HG03095 (cell line): ENCODE measurements at regions not wholly inside any gene's neighbourhood (a gene's known extent, or its start where the extent isn't known, plus 50 kb on each side); places are given as distances from the start of the nearest gene placed in this dataset.

Experiments
- ATAC-seq: cut with Tn5 transposase; IDR thresholded peaks from one replicate; pipeline ENCODE4 v1.9.1; 2021; ENCODE audit warnings: moderate library complexity; ENCODE audit not compliant: unreplicated experiment

DNA sequence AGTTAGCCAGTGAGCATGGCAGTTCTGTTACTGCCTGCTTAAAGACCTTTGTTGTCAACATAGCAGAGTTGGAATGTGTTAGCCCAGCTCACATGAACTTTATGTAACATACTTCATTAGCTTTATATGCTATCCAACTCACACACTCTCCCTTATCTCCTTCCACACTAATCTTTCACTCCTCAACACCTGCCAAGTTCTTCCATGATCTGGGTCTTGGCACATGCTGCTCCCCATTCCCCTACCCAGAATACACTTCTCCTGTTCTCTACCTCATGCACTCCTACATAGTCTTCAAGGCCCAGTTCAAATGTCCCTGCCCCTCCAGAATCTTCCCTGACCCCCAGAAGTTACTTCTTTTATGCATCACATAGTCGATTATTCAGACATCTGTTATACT, 179.3 kb downstream of the KATNAL1 start:
- no peak for ATAC-seq

DNA sequence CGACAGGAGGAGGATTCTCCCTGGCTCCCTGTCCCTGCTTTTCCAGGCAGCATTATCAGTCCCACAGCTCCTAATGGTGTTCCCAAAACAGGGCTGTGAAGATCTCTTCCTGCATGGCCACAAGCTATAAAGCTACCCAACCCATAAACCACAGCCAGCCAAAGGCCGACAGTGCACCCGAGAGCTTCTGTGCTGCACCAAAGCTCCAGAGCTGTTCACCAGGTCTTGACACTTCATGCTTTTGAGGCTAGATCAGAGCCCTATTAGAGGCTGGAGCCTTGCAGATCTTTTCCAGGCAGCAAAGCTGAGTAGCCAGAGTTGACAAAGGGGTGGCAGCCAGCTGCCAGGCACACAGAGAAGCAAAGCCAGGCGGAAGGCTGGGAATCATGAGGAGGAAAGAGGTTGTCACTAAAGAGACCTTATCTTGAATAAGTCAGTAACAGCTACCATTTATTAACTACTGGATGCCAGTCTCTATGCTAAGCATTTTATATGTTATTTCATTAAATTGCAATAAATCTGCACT, 180.4 kb downstream of the KATNAL1 start:
- ATAC-seq, result no peak

DNA sequence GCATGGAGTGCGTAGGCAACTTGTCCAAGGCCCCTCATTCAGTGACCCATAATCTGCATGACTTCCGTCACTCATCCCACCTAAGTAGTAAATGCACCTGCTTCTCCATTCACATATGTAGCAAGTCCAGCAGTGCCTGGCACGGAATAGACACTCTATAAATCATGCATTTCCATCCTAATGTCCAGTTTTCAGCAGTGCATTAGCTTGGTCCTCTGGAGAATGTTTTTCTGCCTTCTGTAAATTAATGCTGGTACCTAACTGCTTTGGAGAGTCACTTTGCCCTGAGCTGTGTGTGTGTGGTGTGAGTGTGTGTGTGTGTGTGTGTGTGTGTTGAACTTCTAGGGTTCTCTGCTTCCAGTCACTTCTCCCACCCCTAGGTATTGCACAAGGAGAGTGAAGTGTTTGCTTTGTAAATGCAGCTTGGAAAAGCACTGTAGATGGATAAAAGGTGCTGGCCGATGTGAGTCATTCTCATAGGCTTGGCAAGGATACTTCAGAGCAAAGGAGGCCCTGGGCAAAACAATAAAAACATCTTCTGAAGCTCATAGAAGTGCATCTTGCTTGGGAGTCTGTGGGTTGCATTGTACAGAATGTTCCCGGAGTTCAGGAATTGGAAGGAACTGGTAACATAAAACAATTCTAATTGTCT, 181.8 kb downstream of the KATNAL1 start:
- no peak for ATAC-seq

DNA sequence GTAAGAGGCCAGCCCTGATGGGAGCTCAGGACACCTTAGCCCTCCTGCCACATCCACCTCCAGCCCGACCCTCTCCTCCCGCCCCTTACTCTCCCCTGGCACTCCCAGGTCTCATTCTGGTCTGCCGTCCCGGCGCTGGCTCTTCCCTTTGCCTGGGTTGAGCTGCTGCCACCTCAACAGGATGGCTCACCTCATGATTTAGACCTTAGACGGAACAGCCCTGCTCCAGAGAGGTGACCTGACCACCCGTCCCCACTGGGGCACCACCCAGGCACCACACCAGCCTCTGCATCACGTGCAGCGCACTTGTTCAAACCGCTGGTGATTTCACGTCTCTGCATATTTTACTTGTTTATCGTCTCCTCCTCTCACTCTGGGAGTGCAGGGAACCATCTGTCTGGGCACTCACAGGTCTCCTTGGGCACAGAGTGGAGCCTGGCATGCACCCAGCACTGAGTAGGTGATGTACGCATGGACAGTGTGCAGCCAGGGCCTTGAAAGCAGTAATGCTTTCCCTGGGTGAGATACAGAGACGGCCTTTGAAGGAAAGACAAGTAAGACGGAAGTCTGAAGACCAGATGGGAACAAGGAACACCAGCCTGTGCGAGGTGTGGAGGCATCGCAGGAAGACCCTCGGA, 183.1 kb downstream of the KATNAL1 start:
- no peak for ATAC-seq

DNA sequence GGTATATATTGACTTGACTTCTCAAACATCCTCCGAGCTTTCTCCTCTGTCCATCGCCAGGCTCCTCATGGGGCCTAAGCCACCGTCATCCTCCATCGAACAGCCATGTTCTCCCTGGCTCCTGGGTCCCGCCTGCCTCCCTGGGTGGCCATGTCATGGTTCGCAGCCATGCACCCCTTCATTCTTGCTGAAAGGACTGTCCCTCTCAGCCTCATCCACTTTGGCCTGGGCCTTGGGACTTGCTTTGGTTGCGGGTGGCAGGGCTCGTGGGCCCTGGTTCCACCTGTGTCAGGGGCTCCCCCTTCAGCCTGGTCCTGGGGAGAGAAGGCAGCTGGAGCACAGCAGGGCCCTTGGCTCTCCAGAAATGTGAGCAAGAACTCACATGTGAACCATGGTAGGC, 183.8 kb downstream of the KATNAL1 start:
- ATAC-seq, result no peak

DNA sequence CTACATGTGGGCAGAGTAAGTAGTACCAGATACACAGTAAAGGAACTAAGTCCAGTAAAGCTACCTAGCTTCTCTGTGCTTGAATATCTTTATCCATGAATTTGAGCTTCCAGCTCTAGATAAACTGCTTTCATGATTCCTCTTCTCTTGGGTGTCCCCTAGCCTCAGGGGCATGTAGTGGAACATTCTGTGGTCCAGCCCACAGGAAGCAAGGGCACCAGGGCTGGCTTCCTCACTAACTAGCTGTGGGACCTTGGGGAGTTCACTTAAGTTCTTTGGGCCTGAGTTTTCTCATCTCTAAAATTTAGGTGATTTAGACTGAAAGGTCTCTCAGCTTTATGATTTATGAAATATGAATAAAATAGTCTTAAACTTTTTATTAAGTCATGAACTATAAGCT, 185.7 kb downstream of the KATNAL1 start:
- no peak for ATAC-seq

DNA sequence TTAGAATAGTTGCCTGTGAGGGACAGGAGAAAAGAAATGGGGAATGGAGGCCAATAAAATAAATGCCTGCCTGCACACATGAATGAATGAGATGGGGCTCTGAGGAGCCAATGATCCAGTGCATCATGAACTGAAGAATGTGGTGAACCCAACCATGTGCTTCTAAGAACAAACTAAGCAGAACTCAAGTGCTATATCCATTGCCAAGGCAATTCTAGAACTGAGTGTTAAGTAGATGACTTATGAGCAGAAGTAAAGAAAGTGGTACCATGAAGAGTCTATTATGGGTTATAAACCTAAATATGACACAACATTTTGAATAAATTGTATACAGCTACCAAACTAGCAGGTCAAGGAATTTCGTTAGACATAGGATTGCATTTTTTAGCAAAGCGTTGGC, 186.1 kb downstream of the KATNAL1 start:
- ATAC-seq, result no peak

DNA sequence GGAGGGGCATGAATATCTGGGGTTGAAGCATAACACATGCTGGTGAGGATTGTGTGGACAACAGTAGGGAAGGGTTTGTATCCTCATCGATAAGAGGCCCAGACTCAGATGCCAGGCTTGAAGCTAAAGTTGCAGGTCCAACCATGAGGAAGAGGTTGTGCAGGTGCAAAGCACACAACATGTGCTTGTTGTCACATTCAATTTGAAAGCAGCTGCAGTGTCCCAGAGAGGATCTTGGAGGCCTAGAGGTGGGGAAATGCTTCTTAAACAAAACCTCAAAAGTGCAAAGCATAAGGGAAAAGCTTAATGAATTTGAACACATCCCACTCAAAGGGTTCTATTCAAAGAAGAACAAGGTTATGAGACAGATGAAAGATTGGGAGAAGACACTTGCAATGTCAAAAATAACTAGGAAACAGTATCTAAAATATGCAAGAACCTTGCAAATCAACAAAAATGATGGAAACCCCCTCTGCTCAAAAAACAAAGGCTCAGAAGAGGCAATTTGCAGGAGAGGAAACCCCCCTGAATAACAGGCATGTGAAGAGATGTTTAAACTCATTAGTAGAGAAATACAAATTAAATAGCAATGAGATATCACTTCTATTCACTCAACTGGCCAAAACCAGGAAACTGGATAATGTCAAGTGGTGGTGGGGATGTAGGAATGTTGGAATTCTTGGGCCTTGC, 187.1 kb downstream of the KATNAL1 start:
- no peak for ATAC-seq

DNA sequence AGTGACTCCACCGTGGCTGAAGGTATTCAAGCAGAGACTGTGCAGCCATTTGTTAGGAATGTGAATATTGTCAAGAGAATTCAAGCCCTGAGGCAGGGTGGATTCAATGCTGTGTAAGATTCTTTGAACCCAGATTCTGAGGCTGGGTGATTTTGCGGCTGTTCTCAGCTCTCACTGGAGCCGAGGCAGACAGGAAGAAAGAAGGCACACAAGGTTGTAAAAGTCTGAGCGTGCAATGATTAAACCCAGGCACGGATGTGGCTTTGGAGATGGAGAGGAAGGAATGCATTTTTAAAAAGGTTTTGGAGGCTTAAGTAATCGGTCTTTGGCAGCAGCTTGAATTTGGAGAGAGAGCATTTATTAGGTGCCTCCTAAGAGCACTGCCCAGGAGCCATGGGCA, 187.9 kb downstream of the KATNAL1 start:
- ATAC-seq, result no peak

DNA sequence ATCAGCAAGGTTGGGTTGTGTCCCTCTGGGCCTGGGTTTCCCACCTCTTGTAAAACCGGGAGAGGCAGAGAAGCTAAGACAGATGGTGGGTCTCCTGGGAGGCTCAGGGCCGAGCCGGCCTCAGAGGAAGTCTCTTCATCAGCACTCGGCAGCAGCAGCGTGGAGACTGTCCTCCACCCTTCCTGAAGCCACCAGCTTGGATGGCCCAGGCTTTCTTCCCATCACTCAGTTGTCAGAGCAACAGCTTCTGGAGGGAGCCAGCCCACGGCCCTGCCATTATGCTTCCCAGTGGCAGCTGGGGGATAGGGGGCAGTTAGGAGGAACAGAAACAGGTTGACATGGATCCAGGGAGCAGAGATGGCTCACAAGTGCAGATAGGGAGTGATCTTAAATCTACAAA, 191.0 kb downstream of the KATNAL1 start:
- ATAC-seq, result no peak

DNA sequence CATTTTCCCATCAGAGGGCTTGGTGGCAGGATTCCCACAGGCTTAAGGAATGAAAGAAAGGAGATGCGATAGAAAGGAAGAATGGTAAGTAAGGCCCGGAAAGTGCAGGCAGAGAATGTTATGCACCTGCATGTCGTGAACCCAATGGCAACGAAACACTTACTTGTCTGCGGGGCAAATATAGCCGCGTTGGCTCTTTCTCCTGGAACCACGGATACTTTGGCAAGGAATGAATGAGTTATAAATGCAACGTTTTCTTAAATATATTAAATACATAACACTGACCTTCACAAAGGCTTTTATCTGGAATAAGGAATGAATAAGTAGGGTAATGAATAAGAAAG, 192.1 kb downstream of the KATNAL1 start:
- no peak for ATAC-seq

DNA sequence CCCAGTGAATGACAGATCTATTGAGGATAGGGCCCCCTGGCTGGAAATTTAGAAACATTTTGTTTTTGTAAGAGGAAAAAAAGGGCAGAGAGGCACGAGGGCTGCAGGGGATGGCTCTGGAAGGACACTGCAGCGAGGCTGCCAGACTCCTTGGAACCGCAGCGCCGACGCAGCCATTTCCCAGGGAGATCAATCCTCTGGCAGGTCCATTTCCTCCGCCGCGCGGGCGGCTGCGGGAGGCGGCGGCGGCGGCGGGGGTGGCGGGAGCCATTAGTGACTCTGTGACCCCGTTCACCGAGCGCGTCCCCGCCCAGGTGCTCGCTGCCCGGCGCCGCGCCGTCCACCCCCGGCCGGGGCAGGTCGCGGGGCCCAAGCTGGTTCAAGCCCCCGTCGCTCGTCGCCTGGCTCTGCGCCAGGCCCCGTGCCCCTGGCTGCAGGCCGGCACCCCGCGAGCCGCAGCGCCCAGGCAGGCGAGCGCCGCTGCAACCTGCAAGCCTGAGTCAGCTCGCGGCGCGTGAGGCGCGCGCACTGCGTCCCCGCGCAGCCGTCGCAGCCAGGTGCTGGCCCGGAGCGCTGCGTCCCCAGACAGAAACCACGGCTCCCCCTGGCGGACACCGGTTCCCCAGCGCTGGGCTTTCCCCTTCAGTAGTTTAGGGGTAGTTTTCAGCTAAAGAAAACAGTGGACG, 192.6 kb downstream of the KATNAL1 start:
- peak; percentile 88 for ATAC-seq

DNA sequence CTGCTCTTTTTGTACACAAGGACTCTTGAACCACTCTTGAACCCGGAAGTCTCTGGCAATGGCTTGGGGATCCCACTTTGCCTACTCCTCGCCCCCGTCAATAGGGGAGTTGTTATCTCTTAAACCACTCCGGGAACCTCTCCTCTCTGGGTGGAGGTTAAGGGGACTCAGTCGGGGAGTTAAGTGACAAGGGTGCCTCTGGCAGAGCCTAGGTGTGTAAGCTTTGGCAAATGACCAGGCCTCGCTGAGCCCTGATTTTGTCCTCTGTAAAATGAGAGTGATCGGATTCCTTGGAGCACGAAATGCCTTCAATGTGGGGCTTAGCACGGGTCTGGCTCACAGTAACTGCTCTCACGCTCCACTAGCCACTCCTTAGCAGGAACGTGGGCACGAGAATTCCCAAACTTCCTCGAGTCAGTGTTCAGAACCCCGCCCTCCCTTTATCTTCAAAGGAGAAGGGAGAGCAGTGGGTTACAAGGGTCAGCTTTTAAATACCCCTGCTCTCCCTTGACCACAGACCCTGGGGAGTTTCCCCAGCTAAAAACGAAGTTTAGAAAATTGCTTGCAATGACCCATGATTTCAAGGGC, 193.3 kb downstream of the KATNAL1 start:
- no peak for ATAC-seq

DNA sequence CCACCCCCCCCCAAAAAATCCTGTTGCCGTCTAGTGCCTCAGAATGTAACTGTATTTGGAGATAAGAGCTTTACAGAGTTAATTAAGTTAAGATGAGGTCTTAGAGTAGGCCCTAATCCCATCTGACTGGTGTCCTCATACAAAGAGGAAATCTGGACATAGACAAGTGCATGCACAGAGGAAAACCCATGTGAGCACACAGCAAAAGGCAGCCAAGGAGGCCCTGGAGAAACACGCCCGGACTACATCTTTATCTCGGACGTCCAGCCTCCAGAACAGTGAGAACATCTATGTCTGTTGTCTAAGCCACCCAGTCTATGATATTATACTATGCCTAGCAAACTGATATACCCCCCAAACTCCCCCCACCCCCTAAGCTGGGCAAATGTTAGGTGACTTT, 193.8 kb downstream of the KATNAL1 start:
- ATAC-seq, result no peak

DNA sequence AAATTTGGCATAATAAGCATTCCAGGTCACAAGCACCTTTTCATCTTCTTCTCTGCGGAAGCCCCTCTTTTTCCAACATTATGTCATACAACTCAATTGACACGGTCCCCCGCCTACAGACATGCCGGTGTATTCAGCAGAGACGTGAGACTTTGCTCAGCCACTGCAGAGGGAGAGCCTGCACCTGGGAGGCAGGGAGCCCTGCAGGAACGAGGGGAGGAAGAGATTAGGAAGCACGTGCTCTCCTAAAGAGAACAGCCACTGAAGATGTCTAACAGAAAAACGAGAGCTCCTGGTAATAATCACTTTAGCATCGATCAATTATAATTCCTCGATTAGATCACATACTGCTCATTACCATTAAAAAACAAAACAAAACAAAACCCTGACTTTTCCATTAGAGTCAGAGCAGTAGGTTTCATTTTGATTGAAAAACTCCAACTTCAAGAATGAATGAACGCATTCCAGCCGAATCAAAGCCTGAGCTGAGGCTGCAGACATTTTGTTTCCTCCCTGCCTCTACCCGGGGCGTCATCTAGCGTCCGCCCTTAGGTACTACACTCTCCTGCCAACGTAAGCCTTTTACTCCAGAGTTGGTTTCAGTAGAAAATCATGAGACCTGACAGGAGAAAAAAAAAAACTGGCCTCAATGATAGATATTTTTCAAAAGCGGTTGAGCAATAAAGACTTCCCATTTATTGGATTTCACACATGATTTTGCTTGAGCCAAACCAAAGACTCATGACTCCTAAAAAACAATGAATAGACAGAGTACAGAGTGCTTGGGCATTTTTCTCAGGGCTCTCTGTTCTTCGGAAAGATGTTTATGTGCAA, 194.5 kb downstream of the KATNAL1 start:
- ATAC-seq, result peak; percentile 45

DNA sequence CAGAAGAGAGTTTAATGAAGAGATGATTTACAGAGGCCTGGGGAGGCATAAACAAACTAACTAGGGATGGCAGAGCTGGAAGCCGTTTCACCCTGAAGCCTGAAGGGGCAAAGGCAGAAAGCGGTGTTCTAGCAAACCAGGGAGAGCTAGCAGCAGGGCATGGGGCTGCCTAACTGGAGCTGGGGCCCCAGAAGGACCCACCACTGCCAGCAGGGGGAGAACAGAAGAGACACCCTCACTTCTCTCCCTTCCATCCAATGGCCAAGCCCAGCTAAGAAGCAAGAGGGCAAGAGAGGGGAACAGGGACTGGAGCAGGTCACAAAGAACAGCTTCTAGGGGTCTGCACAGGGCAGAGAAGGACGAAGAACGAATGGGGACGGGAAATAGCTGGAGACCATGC, 195.5 kb downstream of the KATNAL1 start:
- ATAC-seq, result no peak

DNA sequence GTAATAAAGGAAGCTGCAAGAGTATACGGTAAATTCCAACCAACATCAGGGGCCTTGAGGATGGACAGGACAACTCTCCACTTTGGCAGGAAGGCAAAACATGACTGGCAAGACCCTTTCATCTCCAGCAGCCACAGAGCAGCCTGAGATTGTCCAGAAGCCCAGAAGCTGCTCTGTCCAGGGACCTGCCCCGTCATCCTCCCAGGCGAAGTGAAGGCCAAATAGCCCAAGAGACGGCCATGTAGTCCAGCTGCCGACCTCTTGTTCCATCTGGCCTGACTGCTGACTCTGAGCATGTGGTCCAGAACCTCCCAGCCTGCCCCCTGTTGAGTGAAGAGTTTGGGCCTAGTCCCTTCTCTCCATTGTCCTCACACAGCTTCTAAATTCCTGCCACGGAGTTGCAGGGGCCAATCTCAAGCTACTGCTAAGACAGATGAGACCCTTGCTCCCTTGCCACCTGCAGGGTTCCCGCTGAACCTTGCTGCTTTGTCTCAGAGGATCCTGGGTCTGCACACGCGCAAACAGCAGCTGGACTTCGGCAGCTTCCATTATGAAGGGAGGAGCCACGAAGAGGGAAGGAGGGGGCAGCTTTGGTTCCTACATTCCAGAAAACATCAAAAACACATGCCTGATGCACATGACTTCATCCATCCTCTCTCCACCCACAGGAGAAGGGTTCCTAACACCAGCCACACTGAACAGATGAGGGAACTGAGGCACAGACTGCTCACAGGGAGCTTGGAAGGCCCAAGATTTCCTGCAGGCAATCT, 196.9 kb downstream of the KATNAL1 start:
- ATAC-seq, result no peak

DNA sequence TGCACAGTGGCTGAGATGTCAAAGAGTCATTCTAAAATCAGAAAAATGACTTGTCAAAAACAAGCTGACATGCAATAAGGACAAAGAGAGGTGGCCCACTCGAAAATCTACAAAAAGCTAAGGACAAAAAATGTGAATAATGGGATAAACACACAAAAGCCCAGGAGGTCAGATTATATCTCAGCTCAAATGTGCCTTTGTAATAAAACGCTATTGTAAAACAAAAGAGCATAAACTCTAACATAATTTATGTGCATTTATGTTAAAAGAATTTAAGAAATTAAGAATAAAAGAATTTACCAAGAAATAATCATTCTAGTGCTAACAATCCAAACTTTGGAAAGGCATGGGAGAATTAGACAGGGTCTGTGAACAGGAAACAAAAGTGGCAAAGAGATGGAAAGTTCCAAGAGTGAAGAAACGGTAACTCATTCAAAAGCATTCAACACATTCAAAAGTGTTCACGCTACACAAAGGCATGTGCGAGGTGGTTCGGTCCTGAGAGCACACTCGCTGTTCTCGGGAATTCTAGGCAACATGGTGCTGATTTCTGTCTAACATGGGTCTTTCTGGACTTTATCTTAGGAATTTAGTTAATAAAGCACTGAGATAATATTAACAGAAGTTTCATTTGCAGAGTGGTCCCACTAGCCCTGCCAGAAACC, 197.7 kb downstream of the KATNAL1 start:
- ATAC-seq, result no peak

DNA sequence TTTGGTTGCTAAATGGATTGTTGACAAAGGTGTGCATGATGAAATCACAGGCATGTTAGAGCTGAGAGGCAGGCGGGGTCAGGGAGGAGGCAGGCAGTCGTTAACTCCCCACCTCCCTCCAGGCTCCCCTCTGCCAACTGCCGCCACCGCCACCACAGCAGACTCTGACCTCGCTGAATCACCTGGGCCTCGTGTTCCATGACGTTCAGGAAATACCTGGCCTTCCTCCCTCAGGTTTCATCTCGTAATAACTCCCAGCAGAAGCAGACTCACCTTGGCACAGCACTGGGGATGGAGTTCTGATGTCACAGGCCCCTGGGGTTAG, 198.5 kb downstream of the KATNAL1 start:
- no peak for ATAC-seq
